ENCODE measurements at regions not wholly inside any gene's neighbourhood (a gene's known extent, or its start where the extent isn't known, plus 50 kb on each side); places are given as distances from the start of the nearest gene placed in this dataset.

GRCh38 chr15:47434596-47434995, 282.7 kb upstream of the SEMA6D start:
- H3K36me3 Mint-ChIP-seq (ENCODE audit: low read depth): no peaks in the 10 kb centered on the region
- no peaks in the 10 kb centered on the region for H3K9me3 Mint-ChIP-seq
- no peaks in the 10 kb centered on the region for H3K27me3 Mint-ChIP-seq (ENCODE audit: low read depth)
- TF ChIP-seq CTCF (conservative IDR thresholded peaks at IDR 0.05): no peak
- no peak overlapping the region for H3K4me3 Mint-ChIP-seq
- H3K27ac Mint-ChIP-seq (ENCODE audit: unreplicated experiment): no peak overlapping the region
- peaks cover 5% of the 10 kb centered on the region for H3K4me1 Mint-ChIP-seq
- no peak for DNase-seq (ENCODE audit: low read depth, low spot score)

DNA sequence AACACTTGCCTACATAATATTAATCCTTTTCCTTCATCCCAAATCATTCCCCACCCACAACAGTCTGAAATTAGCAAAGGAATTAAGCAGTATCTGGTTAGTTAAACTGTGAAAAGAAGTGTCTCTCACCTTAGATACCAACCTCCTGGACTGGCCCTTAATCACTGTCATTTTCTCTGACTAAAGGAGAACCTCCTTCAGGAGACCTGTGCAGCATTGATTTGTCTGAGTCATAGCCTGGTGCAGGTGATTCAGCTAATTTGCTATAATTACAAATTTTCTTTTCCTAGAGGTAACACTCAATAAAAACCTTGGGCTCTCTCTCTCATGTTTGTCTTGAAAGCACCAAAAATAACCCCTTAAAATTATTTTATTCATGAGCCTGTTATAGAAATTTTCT, 279.8 kb upstream of the SEMA6D start:
- no peak overlapping the region for H3K27ac Mint-ChIP-seq (ENCODE audit: unreplicated experiment)
- no peak overlapping the region for H3K4me3 Mint-ChIP-seq
- H3K36me3 Mint-ChIP-seq (ENCODE audit: low read depth): no peaks in the 10 kb centered on the region
- no peaks in the 10 kb centered on the region for H3K9me3 Mint-ChIP-seq
- no peak for TF ChIP-seq CTCF (conservative IDR thresholded peaks at IDR 0.05)
- H3K4me1 Mint-ChIP-seq: peaks cover 5% of the 10 kb centered on the region
- no peaks in the 10 kb centered on the region for H3K27me3 Mint-ChIP-seq (ENCODE audit: low read depth)
- no peak for DNase-seq (ENCODE audit: low read depth, low spot score)

DNA sequence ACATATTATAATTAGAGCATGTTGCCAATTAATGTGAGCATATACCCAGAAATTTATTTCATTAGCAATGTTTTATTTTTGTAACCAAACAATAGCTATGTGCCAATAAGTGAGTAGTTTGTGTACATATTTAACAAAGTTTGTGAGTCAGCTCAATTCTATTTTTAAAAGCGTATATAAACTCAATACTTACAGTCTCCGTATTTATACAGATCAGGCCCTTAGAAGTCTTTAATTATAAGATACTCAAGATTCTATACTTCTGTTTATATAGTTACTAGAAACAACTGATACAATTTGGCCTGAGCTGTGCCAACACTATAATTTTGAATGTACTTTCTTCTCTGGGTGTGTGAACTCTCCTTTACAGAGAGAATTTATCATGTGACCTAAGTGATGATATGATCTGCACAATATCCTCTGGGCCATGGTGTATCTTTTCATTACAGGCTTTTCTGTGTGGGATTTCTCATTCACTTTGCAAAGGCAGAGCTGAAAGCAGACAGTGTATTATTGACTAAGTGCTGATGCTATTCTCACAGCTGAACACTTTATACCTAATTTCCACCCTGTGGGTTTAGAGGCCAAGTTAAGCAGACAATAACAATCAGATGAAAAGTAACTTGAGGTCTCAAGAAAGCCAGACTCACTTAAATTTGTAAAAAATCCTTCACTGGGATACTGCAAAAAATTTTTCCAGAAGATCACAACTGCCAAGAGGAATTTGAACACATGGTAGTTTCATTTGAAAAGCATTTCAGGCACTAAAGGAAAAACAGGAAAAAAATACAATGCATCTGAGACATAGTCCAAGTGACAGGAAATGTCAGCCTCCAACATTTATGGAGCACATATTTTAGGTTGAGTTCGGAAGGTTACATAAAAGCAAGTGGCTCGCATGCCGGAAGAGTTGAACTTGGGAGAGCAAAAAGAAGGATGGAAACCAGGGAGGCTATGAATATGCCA, 277.9 kb upstream of the SEMA6D start:
- Mint-ChIP-seq H3K27ac (ENCODE audit: unreplicated experiment) (no peak overlapping the region), H3K36me3 (ENCODE audit: low read depth) (no peaks in the 10 kb centered on the region), H3K4me3 (no peak overlapping the region), H3K27me3 (ENCODE audit: low read depth) (no peaks in the 10 kb centered on the region), H3K4me1 (peaks cover 5% of the 10 kb centered on the region), H3K9me3 (no peaks in the 10 kb centered on the region)
- no peak for DNase-seq (ENCODE audit: low read depth, low spot score)
- no peak for TF ChIP-seq CTCF (conservative IDR thresholded peaks at IDR 0.05)

DNA sequence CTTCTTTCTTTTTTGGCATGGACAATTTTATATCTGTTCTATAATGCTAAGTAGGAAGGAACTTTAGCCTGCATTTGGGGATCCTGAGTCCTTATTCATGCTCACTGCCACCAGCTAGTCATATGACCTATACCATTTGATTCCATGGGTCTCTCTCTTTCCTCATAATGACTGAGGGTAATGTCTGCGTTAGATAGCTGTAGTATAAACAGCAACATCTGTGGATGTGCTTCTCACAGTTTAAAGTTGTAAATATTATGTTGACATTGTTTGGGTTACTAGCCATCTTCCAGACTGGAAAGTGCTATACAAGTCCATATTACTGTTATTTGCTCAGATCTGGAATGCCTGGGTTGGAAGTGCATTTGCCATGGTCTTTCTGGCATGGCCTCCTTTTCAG, 274.9 kb upstream of the SEMA6D start:
- no peak for TF ChIP-seq CTCF (conservative IDR thresholded peaks at IDR 0.05)
- DNase-seq (ENCODE audit: low read depth, low spot score): no peak
- no peaks in the 10 kb centered on the region for H3K36me3 Mint-ChIP-seq (ENCODE audit: low read depth)

DNA sequence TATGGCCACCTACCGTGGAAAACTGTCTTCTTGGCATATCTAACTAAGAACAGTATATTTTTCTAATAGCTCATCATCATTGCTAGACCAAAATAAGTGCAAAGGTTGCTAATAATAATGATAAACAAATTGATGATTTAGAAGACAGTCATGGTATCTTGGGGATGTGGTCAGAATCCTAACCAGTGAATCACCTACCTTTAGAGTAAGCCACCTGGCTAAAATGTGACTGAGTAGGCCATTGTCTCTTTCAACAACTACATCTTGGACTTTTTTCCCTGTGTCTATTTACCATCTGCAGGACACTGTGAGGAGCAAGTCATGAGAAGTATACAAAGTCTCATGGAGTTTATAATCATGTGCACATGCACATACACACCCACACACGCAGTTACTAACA, 273.5 kb upstream of the SEMA6D start:
- Mint-ChIP-seq H3K4me3 (no peak overlapping the region), H3K4me1 (no peaks in the 10 kb centered on the region), H3K27ac (ENCODE audit: unreplicated experiment) (no peak overlapping the region), H3K27me3 (ENCODE audit: low read depth) (peaks cover 3% of the 10 kb centered on the region), H3K9me3 (no peaks in the 10 kb centered on the region), H3K36me3 (ENCODE audit: low read depth) (no peaks in the 10 kb centered on the region)
- no peak for DNase-seq (ENCODE audit: low read depth, low spot score)
- no peak for TF ChIP-seq CTCF (conservative IDR thresholded peaks at IDR 0.05)

More for the DNA sequence above, 274.9 kb upstream of the SEMA6D start:
- H3K27ac Mint-ChIP-seq (ENCODE audit: unreplicated experiment): no peak overlapping the region
- H3K27me3 Mint-ChIP-seq (ENCODE audit: low read depth): peaks cover 3% of the 10 kb centered on the region
- no peaks in the 10 kb centered on the region for H3K4me1 Mint-ChIP-seq
- no peaks in the 10 kb centered on the region for H3K9me3 Mint-ChIP-seq
- no peak overlapping the region for H3K4me3 Mint-ChIP-seq
